ENCODE measurements at regions not wholly inside any gene's neighbourhood (a gene's known extent, or its start where the extent isn't known, plus 50 kb on each side); places are given as distances from the start of the nearest gene placed in this dataset.

GRCh38 chr2:6219906-6220305, 527.7 kb downstream of the SOX11 start:
- no peak overlapping the region for H3K4me3 Mint-ChIP-seq
- H3K27me3 Mint-ChIP-seq (ENCODE audit: low read depth in 3 of 3): peaks cover 0 to 2% (median 0%) of the 10 kb centered on the region in 3 donors
- DNase-seq: no peak
- H3K9me3 Mint-ChIP-seq: peaks cover 0 to 23% (median 7%) of the 10 kb centered on the region in 6 donors
- H3K27ac Mint-ChIP-seq: no peak overlapping the region
- H3K4me1 Mint-ChIP-seq: no peaks in the 10 kb centered on the region
- H3K36me3 Mint-ChIP-seq: no peaks in the 10 kb centered on the region

DNA sequence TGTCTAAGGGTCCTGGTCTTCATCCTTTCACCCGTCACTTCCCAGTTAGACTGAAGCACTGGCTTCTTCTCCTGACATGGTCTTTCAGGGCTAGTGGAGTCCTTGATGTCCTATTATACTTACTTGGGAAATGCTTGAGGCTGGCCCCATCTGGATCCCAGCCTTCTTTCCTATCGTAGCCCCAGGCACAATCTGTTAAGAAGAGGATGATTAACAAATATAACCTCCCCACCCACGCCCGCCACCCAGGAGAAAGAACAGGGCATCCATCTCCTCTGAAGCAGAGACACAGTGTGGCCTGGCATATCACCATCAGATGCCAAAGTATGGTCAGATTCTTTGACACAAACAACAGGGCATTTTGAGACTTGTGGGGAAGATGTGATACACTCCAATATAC, 530.1 kb downstream of the SOX11 start:
- peaks cover 0 to 2% (median 0%) of the 10 kb centered on the region in 3 donors for H3K27me3 Mint-ChIP-seq (ENCODE audit: low read depth in 3 of 3)
- H3K4me3 Mint-ChIP-seq: no peak overlapping the region
- H3K9me3 Mint-ChIP-seq: peaks cover 0 to 28% (median 4%) of the 10 kb centered on the region in 6 donors
- H3K27ac Mint-ChIP-seq: no peak overlapping the region
- H3K36me3 Mint-ChIP-seq: no peaks in the 10 kb centered on the region
- H3K4me1 Mint-ChIP-seq: no peaks in the 10 kb centered on the region
- DNase-seq: no peak

GRCh38 chr2:6224267-6224666, 532.1 kb downstream of the SOX11 start:
- peaks cover 0 to 2% (median 0%) of the 10 kb centered on the region in 3 donors for H3K27me3 Mint-ChIP-seq (ENCODE audit: low read depth in 3 of 3)
- H3K4me1 Mint-ChIP-seq: no peaks in the 10 kb centered on the region
- DNase-seq: no peak
- no peak overlapping the region for H3K27ac Mint-ChIP-seq
- no peaks in the 10 kb centered on the region for H3K36me3 Mint-ChIP-seq
- H3K4me3 Mint-ChIP-seq: no peak overlapping the region
- peaks cover 0 to 17% (median 5%) of the 10 kb centered on the region in 6 donors for H3K9me3 Mint-ChIP-seq

DNA sequence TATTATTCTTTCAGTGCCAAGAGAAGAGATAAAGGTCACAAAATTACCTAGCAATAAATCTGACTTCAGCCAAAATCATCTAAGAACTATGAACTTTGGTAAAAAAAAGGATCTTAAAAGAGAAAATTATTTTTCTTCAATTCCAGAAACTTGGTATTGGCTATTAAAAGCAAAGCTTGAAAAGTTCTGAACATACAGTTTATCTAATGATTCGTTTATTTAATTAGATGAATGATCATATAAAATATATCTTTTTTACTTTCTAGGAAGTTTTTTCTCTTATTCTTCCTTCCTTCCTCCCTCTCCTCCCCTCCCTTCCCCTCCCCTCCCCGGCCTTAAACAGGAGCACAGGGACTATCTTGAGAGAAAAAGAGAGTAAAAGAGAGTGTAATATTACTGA, 536.1 kb downstream of the SOX11 start:
- DNase-seq: no peak
- no peaks in the 10 kb centered on the region for H3K36me3 Mint-ChIP-seq

DNA sequence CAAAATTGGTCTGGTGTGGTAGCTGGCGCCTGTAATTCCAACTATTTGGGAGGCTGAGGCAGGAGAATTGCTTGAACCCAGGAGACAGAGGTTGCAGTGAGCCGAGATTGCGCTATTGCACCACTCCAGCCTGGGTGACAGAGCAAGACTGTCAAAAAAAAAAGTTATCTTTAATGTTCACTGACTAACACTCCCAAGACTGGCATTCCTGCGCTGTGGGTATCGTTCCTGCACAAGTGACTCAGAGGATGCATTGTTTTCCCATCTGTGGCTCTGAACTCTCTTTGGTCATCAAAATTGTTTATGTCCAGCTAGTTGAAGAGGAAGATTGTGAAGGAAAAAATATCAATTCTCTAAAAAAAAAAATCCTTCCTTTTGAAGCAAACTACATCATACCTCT, 539.0 kb downstream of the SOX11 start:
- peaks cover under 1 to 33% (median 13%) of the 10 kb centered on the region in 6 donors for H3K9me3 Mint-ChIP-seq
- H3K27ac Mint-ChIP-seq: no peak overlapping the region
- DNase-seq: no peak
- H3K27me3 Mint-ChIP-seq (ENCODE audit: low read depth in 3 of 3): no peaks in the 10 kb centered on the region
- H3K4me1 Mint-ChIP-seq: no peaks in the 10 kb centered on the region
- no peaks in the 10 kb centered on the region for H3K36me3 Mint-ChIP-seq
- H3K4me3 Mint-ChIP-seq: no peak overlapping the region

More for the DNA sequence above, 536.1 kb downstream of the SOX11 start:
- H3K9me3 Mint-ChIP-seq: peaks cover 0 to 32% (median 10%) of the 10 kb centered on the region in 6 donors
- no peaks in the 10 kb centered on the region for H3K4me1 Mint-ChIP-seq
- H3K4me3 Mint-ChIP-seq: no peak overlapping the region
- H3K27me3 Mint-ChIP-seq (ENCODE audit: low read depth in 3 of 3): no peaks in the 10 kb centered on the region
- H3K27ac Mint-ChIP-seq: no peak overlapping the region

DNA sequence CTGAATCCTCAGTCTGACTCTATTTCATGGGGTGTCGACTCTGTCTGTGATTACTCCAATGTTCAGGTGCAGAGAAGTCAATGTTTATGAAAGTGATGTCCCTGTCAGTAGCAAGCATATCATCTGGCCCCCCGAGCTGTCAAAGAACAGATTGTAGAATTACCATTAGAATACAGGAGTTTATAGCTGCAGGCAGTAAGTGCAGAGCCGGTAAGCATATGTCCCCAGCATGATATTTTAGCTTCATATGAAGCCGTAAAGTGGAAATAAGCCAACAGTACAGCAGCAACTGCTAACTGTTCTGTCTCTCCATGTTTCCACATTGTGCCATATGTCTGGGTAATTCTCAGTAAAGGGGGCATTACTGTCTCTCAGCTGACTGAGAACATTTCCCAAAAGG, 541.8 kb downstream of the SOX11 start:
- Mint-ChIP-seq H3K4me3 (no peak overlapping the region), H3K4me1 (no peaks in the 10 kb centered on the region), H3K27me3 (ENCODE audit: low read depth in 3 of 3) (no peaks in the 10 kb centered on the region), H3K27ac (no peak overlapping the region), H3K9me3 (peaks cover 4 to 49% (median 19%) of the 10 kb centered on the region in 6 donors), H3K36me3 (no peaks in the 10 kb centered on the region)
- no peak for DNase-seq

DNA sequence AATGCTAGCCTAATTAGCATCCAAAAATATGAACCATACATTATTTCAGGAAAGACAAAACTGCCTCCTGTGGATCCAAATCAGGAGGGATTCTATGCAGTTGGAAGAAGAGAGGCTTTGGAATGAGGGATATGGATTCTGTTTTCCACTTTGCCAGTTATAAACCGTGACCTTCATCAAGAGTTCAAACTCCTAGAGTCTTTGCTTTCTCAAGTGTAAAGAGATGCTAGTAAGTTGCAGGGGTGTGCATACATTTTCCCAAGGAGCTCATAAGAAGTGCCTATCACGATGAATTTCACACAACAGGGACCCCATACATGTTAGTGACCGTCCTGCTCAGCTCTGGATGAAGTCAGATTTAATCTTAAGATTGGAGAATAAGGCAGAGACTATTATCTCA, 542.5 kb downstream of the SOX11 start:
- Mint-ChIP-seq H3K4me1 (no peaks in the 10 kb centered on the region), H3K36me3 (peaks cover 0 to 1% (median 0%) of the 10 kb centered on the region in 3 donors), H3K27me3 (ENCODE audit: low read depth in 3 of 3) (no peaks in the 10 kb centered on the region), H3K9me3 (peaks cover 8 to 52% (median 20%) of the 10 kb centered on the region in 6 donors), H3K27ac (no peak overlapping the region), H3K4me3 (no peak overlapping the region)
- no peak for DNase-seq

GRCh38 chr2:6236317-6236716, 544.1 kb downstream of the SOX11 start:
- H3K4me1 Mint-ChIP-seq: no peaks in the 10 kb centered on the region
- no peaks in the 10 kb centered on the region for H3K27me3 Mint-ChIP-seq (ENCODE audit: low read depth in 3 of 3)
- no peak overlapping the region for H3K27ac Mint-ChIP-seq
- DNase-seq: no peak
- peaks cover 10 to 56% (median 23%) of the 10 kb centered on the region in 6 donors for H3K9me3 Mint-ChIP-seq
- H3K4me3 Mint-ChIP-seq: no peak overlapping the region
- H3K36me3 Mint-ChIP-seq: peaks cover 0 to 6% (median 0%) of the 10 kb centered on the region in 3 donors

DNA sequence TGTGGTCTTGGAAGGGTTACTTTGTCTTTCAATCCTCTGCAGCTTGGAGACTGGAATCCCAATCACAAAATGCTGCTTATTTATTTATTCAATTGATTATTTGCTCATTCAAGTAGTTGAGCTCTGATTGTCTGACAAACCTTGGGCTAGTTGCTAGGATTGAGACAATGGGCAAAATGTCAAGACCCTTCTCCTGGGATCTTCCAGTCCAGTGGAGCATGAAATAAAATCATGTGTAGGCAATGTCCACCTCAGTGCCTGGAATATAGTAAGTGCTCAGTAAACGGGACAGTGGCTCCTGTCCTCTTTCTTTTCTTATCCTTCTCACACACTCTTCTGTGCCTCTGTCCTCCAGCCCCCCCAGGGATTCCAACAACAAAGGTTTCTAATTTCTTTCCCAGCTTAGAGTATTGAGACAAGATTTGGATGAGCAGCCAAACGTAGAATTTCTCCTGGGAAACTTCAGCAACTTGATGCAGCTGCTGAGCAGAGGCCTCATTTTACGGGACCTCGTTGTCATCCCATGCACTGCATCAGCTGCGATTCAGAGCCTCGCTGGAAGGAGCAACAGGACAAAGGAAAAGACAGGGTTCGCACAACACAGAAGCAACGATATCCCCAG, 545.0 kb downstream of the SOX11 start:
- H3K4me3 Mint-ChIP-seq: no peak overlapping the region
- H3K36me3 Mint-ChIP-seq: peaks cover 0 to 6% (median 0%) of the 10 kb centered on the region in 3 donors
- peaks cover 11 to 60% (median 22%) of the 10 kb centered on the region in 6 donors for H3K9me3 Mint-ChIP-seq
- DNase-seq: no peak
- H3K27ac Mint-ChIP-seq: no peak overlapping the region
- no peaks in the 10 kb centered on the region for H3K27me3 Mint-ChIP-seq (ENCODE audit: low read depth in 3 of 3)
- no peaks in the 10 kb centered on the region for H3K4me1 Mint-ChIP-seq

DNA sequence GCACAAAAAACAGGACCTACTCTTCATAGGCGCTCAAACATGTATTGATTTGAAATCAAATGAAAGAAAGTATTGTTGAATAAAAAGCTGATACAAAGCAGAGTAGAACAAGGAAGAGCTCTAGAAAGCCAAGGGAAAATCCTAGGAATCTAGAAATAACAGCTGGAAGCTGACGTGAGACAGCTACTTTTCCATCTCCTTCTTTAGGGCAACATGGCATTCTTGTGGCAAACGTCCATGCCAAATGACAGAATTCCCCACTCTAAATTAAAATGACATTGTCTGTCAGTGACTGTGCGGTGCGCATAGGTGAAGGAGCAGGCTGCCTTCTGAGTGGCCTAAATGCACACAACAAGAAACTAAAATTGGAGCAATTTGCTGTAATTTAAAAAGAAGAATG, 557.4 kb downstream of the SOX11 start:
- H3K4me3 Mint-ChIP-seq: no peak overlapping the region
- no peak overlapping the region for H3K27ac Mint-ChIP-seq
- H3K36me3 Mint-ChIP-seq: no peaks in the 10 kb centered on the region
- H3K4me1 Mint-ChIP-seq: no peaks in the 10 kb centered on the region
- no peak for DNase-seq
- peaks cover 0 to 2% (median 0%) of the 10 kb centered on the region in 3 donors for H3K27me3 Mint-ChIP-seq (ENCODE audit: low read depth in 3 of 3)
- peaks cover 0 to 8% (median 3%) of the 10 kb centered on the region in 6 donors for H3K9me3 Mint-ChIP-seq

- Mint-ChIP-seq H3K27ac (no peak overlapping the region), H3K36me3 (no peaks in the 10 kb centered on the region), H3K9me3 (peaks cover 0 to 30% (median 8%) of the 10 kb centered on the region in 6 donors), H3K27me3 (ENCODE audit: low read depth in 3 of 3) (peaks cover 0 to 2% (median 0%) of the 10 kb centered on the region in 3 donors), H3K4me1 (no peaks in the 10 kb centered on the region), H3K4me3 (no peak overlapping the region)
- no peak for DNase-seq
Measured at GRCh38 chr2:6254441-6254840, 562.3 kb downstream of the SOX11 start.

DNA sequence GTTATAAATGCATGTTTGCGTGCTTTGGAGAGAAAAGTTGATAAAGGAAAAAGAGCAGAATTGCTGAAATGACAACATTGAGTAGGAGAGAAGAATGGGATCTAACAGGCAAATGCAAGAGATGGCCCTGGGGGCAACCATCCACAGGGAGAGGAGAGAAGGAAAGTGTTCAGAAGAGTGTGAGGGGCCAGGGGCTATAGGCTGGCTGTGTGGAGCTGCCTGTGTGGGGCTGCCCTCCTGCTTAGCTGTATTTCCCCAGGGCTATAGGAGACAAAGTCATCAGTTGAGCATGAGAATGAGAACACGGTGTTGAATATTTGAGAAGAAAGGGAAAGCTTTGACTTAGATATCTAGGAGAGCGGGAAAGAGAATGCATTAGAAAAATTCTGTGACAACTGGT, 572.0 kb downstream of the SOX11 start:
- Mint-ChIP-seq H3K9me3 (peaks cover 4 to 14% (median 8%) of the 10 kb centered on the region in 6 donors), H3K36me3 (no peaks in the 10 kb centered on the region), H3K4me3 (no peak overlapping the region), H3K27ac (no peak overlapping the region), H3K27me3 (ENCODE audit: low read depth in 3 of 3) (no peaks in the 10 kb centered on the region), H3K4me1 (no peaks in the 10 kb centered on the region)
- no peak for DNase-seq

DNA sequence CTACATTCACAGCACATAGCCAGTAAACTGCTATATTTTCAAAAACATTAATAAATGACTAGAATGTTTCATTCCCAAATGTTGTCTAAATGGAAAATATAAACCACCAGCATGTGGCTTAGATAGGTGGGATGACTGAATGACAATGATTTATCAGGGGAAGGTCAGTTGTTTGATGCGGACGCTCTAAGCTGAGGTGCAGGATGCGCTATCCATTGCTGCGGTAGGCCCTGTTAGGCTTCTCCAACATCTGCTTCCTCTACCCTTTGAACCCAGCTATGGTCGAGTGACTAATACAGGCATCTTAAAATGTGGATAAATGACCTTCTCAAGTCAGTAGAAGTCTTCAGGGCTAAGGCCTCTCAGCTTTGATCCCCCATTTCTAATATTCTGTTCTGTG, 584.2 kb downstream of the CMPK2 start:
- DNase-seq: no peak
- Mint-ChIP-seq H3K9me3 (peaks cover 0 to 17% (median 4%) of the 10 kb centered on the region in 6 donors), H3K4me1 (no peaks in the 10 kb centered on the region), H3K4me3 (no peak overlapping the region), H3K27me3 (ENCODE audit: low read depth in 3 of 3) (no peaks in the 10 kb centered on the region), H3K36me3 (no peaks in the 10 kb centered on the region), H3K27ac (no peak overlapping the region)

DNA sequence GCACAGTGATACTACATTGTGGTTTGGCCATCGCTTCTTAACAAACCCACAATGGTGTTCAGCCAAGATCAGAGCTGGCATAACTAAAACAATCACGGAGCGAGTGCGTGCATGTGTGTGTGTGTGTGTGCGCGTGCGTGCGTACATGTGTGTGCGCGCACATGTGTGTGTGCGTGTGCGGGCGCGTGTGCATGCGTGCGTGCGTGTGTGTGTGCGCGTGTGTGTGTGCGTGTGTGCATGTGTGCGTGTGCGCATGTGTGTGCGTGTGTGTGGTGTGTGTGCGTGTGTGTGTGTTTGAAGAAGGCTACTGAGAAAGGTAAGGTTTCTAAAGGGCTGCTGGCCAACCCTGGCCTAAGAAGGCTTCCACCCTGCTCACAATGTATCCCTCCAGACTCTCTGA, 582.4 kb downstream of the CMPK2 start:
- DNase-seq: no peak
- Mint-ChIP-seq H3K27me3 (ENCODE audit: low read depth in 3 of 3) (no peaks in the 10 kb centered on the region), H3K27ac (no peak overlapping the region), H3K4me3 (no peak overlapping the region), H3K9me3 (peaks cover 0 to 14% (median 2%) of the 10 kb centered on the region in 6 donors), H3K4me1 (no peaks in the 10 kb centered on the region), H3K36me3 (no peaks in the 10 kb centered on the region)

DNA sequence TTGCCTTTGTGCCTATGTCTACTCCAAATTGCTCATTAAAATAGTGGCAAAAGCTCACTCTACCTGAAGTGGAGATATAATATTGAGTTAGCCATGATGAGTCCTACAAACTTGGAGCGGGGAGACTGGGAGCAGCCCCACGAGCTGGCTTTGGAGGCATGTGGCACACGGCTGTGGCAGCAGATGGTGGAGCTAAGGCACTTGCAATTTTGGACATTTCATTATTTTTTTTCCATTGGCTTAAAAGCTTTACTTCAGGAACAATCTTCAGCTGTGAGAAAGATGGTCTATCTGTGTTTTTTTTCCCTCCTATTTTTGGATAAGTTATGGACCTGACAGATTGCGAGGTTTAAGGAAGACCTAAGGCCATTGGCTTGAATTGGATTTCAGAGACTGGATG, 578.3 kb downstream of the CMPK2 start:
- no peak for DNase-seq
- H3K4me1 Mint-ChIP-seq: no peaks in the 10 kb centered on the region
- H3K4me3 Mint-ChIP-seq: no peak overlapping the region
- no peaks in the 10 kb centered on the region for H3K27me3 Mint-ChIP-seq (ENCODE audit: low read depth in 3 of 3)
- H3K27ac Mint-ChIP-seq: no peak overlapping the region
- peaks cover 0 to 3% (median 0%) of the 10 kb centered on the region in 3 donors for H3K36me3 Mint-ChIP-seq
- H3K9me3 Mint-ChIP-seq: peaks cover 0 to 24% (median 8%) of the 10 kb centered on the region in 6 donors
